ENCODE measurements at regions not wholly inside any gene's neighbourhood (a gene's known extent, or its start where the extent isn't known, plus 50 kb on each side); places are given as distances from the start of the nearest gene placed in this dataset.

- no peak for DNase-seq
These were observed 152.6 kb upstream of the KL start for GRCh38 chr13:32863596-32863995.

GRCh38 chr13:32866921-32867320, 149.3 kb upstream of the KL start:
- no peak for DNase-seq

DNA sequence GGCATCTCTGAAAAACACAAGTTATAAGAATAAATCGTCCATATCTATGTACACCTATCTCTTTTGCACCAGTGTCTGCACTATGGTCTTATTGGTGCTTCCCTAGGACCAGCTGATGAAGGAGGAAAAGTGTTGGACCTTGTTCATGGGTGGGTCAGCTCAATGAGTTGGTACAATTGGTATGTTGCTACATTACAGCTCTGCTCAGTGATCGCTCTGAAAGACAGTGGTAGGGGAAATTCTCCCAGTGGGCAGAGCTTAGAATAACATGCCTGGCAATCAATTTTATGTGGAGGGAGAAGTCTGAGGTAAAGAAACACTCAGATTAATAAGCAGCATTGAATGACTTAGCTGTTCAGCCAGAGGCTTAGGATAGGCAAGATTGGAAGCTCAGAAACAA, 138.7 kb upstream of the KL start:
- no peak for DNase-seq

- no peak for DNase-seq
These were observed 138.1 kb upstream of the KL start for GRCh38 chr13:32878163-32878562.

DNA sequence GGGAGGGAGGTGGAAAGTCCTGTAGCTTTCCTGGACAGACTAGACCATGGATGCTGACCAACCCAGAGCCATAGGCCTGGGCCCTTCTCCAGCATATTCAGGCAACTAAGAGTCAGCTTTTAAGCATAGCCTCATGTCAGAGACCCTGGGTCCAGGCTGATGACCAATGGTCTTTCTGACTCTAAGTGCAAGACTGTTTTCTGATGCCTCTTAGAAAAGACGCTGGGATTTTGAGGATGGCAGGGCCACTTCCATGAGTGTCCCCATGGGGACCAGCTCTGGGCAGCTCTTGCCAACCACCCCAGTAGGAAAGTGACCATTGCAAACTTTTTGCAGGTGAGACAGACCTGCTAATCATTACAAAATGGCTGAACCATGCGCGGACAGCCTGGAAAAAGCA, 135.6 kb upstream of the KL start:
- no peak for DNase-seq

DNA sequence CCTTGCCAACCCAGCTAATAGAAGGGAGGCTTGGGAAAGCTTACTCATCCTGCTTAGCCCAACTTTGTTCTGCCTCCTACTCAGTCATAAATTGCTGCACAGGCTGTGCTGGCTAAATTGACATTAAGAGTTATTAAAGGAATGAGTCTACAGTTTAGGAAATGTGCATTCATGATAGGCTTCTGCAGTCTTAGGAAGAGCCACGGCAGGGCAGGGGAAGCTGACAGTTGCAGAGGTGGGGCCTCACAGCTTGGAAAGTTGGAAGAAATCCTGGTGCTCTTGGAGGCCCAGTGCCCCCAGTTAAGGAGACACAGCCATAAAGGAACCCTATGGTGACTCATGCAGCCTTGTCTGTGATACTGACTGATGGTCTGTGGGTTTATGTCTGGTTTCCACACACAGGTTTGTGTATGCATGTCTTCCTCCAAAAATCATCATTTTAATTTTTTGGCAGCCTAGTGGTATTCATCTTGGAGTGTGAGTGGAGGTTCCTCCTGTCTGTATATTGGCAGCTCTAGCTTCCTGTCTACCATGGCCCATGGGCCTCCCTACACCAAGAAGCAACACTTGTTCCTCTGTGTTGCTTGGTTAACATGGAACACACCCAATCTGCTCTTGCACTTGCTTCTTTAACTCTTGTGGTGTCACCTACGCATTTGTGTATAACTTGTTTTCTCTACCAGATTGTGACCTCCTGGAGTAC, 135.0 kb upstream of the KL start:
- no peak for DNase-seq

DNA sequence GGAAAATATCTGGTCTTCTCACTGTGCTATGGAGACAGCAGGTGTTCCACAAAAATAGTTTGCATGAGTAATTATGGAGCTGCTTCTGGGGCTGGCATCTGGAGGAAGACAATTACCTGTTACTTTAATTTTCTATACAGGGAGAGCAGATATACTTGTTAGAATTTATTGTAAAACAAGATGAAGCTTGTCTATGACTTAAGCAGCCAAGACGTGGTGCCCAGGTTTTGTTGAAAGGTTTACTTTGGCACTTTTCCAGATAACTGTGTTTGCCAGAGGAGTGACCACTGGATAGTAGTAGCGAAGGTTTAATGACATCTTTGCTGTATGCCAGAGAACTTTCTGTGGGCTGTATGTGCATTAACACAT, 134.5 kb upstream of the KL start:
- DNase-seq: no peak

DNA sequence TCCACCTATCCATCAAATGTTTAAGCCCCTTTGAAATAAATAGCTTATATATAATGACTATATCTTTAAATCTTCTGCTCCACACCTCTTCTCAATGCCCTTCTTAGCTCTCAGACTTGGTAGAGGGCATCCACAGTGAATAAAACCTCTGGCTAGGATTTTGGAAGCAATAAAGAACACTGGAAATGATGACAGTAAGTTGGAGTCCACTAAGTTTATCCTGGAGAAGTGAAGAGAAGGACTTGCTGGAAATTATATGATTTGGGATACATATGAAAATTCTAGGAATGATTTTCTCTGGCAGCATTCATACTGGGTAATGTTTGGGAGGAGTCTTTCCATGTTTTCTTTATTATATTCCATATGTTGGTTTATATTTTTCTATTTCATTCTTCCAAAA, 133.5 kb upstream of the KL start:
- DNase-seq: no peak

DNA sequence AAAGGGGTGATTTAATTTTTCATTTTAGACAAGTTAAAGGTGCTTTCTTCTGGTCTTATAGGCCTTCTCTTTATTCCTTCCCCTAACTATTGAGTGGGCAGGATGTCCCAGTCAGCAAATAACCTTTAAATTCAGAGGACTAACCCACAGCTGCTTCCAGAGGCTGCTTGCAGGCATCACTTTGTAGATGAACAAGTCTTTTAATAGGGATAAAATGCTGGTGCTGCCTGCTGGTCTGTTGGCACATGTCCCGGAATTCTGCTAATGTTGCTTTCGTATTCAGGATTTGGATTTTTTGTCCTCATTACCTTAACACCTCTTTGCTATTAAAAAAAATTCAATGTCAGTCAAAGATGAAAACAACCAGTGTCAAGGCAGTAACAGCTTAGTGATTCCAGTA, 132.7 kb upstream of the KL start:
- no peak for DNase-seq

DNA sequence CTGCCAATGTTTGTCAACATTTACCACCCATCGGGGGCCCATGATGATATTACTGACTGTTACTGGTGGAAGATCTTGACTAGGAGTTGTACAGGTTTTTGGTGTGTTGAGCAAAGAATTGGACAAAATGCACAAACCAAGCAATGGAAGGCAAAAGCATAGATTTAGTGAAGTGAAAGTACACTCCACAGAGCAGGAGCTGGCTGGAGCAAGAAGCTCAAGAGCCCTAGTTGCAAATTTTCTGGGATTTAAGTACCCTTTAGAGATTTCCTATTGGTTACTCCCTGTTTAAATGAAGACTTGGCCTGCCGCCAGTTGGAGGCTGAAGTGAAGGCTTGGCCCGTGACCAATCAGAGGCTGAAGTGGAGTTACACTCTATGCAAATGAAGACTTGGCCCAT, 128.6 kb upstream of the KL start:
- no peak for DNase-seq

- DNase-seq: no peak
These were observed 126.1 kb upstream of the KL start for GRCh38 chr13:32889986-32890565.

GRCh38 chr13:32893176-32893575, 123.0 kb upstream of the KL start:
- no peak for DNase-seq

DNA sequence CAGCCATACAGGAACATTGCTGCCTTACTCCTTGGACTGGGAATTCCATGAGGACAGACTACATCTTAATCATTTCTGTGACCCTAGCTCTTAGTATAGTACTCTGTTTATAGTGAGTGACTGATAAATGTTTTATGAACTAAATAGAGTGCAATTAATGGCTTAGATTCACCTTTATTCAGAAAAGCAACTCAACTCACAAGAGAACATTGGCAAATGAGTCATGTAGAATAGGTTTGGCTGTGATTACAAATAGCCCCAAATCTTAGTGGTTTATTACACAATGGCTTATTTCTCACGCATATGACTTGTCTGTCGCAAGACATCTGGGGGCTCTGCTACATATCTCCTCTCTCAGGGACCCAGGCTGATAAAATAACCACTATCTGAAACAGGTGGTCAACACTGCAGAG, 121.6 kb upstream of the KL start:
- DNase-seq: no peak

DNA sequence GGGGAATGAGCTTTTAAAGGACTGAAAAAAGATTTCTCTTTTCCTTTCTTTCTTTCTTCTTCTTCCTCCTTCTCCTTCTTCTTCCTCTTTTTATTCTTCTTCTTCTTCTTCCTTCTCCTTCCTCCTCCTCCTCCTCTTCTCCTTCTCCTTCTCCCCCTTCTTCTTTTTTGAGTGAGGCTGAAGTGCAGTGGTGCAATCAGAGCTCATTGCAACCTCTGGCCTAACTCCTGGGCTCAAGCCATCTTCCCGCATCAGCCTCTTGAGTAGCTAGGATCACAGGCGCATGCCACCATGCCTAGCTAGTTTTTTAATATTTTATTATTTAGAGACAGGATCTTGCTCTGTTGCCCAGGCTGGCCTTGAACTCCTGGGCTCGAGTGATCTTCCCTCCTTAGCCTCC, 120.9 kb upstream of the KL start:
- DNase-seq: no peak

DNA sequence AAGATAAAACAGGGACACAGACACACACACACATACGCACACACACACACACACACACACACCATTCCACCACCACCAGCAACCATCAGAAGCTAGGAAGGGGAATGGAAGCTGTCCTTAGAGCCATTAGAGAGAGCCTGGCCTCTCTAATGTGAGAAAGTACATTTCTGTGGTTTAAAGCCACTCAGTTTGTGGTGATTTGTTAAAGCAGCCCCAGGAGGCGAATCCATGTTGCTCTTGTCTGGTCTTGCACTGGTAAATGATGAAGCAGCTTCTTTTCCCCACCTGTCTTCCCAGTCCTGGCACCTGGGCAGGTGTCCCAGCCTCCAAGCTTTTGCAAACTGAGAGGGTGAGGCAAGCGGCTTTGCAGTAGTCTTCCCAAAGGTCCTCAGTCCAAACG, 118.9 kb upstream of the KL start:
- no peak for DNase-seq

DNA sequence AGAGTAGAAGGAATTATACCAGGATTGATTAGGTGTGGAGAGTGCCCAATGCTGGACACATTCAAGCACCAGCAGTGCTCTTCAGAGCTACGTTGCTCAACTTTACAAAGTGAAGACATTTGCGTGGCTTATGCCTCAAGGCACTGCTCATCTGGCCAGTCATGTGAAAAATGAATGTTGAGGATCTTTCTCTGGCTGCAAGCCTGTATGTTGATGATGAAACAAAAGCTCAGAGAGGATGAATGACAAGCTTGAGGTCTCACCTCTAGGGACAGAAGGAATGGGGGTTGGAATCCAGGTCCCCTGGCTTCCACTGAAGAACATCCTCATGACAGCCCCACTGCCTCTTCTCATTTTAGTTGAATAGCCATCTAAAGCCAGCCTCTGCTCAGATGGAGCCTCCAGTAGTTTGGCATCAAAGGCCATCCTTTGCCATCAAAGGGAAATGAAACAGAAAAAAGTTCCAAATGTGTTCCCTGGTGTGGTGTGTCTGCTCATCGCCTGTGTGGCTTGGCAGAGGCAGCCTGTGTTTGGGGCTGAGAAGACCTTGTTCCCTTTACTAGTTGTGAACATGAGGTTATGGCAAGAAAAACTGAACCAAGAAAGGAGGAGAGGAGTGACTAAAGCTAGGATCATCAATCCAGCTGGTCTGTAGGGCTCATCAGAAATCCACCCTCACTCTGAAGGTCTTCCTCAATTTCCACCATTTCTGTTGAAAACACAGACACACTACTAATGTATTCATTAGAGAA, 114.0 kb upstream of the KL start:
- DNase-seq: no peak

GRCh38 chr13:32902874-32903273, 113.3 kb upstream of the KL start:
- DNase-seq: no peak

DNA sequence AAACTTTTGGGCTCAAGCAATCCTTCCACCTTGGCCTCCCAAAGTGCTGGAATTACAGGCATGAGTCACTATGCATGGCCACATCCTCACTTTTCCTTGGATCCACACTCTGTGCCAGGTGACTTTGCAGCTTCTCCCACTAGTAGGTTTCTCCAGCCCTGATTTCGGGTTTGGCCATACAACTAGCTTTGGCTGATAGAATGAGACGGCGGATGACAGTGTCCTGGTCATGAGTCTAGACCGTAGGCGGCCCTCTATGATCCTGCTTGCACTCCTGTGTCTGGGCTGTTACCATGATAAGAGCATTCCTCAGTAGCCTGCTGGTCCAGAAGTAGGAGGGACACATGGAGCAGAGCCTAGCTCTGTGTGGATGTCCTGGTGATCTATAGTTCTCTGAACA, 112.5 kb upstream of the KL start:
- DNase-seq: no peak

GRCh38 chr13:32904266-32904665, 112.0 kb upstream of the KL start:
- DNase-seq: no peak

GRCh38 chr13:32905063-32905863, 111.0 kb upstream of the KL start:
- no peak for DNase-seq

- DNase-seq: no peak
These were observed 110.4 kb upstream of the KL start for GRCh38 chr13:32905864-32906180.

GRCh38 chr13:32907211-32907610, 109.0 kb upstream of the KL start:
- no peak for DNase-seq

DNA sequence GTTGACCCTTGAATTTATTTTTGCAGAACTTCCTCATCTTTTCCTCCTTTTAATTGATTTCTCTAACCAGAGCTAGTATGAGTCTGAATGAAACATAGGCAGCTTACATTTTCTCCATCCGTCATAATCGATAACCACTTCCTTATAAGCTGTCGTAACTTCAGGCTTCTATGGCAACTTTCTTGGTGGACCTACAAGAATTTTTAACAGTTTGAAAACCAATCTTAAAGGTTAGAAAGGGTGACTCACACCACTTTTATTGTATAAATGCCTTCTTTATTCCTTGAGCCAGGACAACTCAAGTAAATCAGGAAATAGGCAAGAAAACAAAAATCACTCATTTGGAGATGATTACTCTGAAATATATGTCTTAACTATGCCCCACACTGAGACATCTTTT, 105.7 kb upstream of the KL start:
- no peak for DNase-seq

DNA sequence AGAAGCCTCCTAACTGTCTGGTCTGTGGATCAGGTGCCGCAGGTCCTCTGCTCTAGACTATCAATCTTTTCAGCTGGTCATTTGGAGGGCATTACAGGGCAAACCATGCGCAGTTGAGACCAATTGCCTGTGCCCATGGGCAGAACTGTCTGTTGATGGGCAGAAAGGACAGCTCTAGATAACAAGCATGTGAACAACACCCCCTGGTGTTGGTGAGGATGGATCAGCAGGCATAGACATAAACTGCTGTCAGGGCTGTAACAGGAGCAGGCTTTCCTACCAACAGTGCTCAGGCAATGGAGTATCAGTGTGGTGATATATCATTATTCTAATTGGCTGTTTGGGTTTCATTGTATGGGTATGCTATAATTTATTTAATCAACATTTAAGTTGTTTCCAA, 104.7 kb upstream of the KL start:
- peak; percentile 44 to 45 for DNase-seq
